ENCODE measurements at regions not wholly inside any gene's neighbourhood (a gene's known extent, or its start where the extent isn't known, plus 50 kb on each side); places are given as distances from the start of the nearest gene placed in this dataset.

GRCh38 chr7:145016068-145016467 is 180.2 kb upstream of the TPK1 start:
- TF ChIP-seq CTCF (conservative IDR thresholded peaks at IDR 0.05; ENCODE audit: control insufficient read depth, insufficient read depth, low read depth, low read length) = no peak
- no peak overlapping the region for H3K4me3 ChIP-seq (ENCODE audit: control insufficient read depth, low read depth, low read length)
- no peak for DNase-seq (ENCODE audit: low read depth)

GRCh38 chr7:145009876-145010275 is 174.0 kb upstream of the TPK1 start:
- DNase-seq (ENCODE audit: low read depth) = no peak
- no peak for TF ChIP-seq CTCF (conservative IDR thresholded peaks at IDR 0.05; ENCODE audit: control insufficient read depth, insufficient read depth, low read depth, low read length)
- H3K4me3 ChIP-seq (ENCODE audit: control insufficient read depth, low read depth, low read length) = no peak overlapping the region

GRCh38 chr7:145005601-145006000 is 169.7 kb upstream of the TPK1 start:
- no peak for DNase-seq (ENCODE audit: low read depth)
- TF ChIP-seq CTCF (conservative IDR thresholded peaks at IDR 0.05; ENCODE audit: control insufficient read depth, insufficient read depth, low read depth, low read length) = no peak
- no peak overlapping the region for H3K4me3 ChIP-seq (ENCODE audit: control insufficient read depth, low read depth, low read length)

GRCh38 chr7:144997512-144997911 is 161.7 kb upstream of the TPK1 start:
- DNase-seq (ENCODE audit: low read depth) = no peak
- no peak for TF ChIP-seq CTCF (conservative IDR thresholded peaks at IDR 0.05; ENCODE audit: control insufficient read depth, insufficient read depth, low read depth, low read length)
- no peak overlapping the region for H3K4me3 ChIP-seq (ENCODE audit: control insufficient read depth, low read depth, low read length)

GRCh38 chr7:144995495-144995894 is 159.6 kb upstream of the TPK1 start:
- no peak overlapping the region for H3K4me3 ChIP-seq (ENCODE audit: control insufficient read depth, low read depth, low read length)
- no peak for TF ChIP-seq CTCF (conservative IDR thresholded peaks at IDR 0.05; ENCODE audit: control insufficient read depth, insufficient read depth, low read depth, low read length)
- DNase-seq (ENCODE audit: low read depth) = no peak

- TF ChIP-seq CTCF (conservative IDR thresholded peaks at IDR 0.05; ENCODE audit: control insufficient read depth, insufficient read depth, low read depth, low read length) = no peak
These were observed 155.2 kb upstream of the TPK1 start for GRCh38 chr7:144991041-144991440.

GRCh38 chr7:144987686-144988085 is 151.8 kb upstream of the TPK1 start:
- no peak for DNase-seq (ENCODE audit: low read depth)
- H3K4me3 ChIP-seq (ENCODE audit: control insufficient read depth, low read depth, low read length) = no peak overlapping the region
- no peak for TF ChIP-seq CTCF (conservative IDR thresholded peaks at IDR 0.05; ENCODE audit: control insufficient read depth, insufficient read depth, low read depth, low read length)

More at GRCh38 chr7:144991041-144991440, 155.2 kb upstream of the TPK1 start:
- no peak for DNase-seq (ENCODE audit: low read depth)
- H3K4me3 ChIP-seq (ENCODE audit: control insufficient read depth, low read depth, low read length) = no peak overlapping the region

All from fibroblast of mammary gland (primary cell).